ENCODE measurements at regions not wholly inside any gene's neighbourhood (a gene's known extent, or its start where the extent isn't known, plus 50 kb on each side); places are given as distances from the start of the nearest gene placed in this dataset.
"Not testable (repeated sequence)": the region's sequence is repeated elsewhere in the genome, so short reads cannot be mapped to it uniquely, and the experiment has no call there.

DNA sequence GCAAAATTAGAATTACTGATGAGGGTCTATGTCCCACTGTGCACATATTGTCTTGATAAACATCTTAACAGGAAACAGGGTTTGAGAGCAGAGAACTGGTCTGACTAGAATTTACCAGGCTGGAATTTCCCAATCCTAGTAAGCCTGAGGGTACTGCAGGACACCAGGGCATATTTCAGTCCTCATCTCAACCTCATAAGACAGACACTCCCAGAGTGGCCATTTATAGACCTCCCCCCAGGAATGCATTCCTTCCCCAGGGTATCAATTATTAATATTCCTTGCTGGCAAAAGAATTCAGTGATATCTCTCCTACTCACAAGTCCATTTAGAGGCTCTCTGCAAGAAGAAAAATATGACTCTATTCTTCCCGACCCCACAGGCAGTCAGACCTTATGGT lies 325.1 kb upstream of the KLF3 start:
- DNase-seq: not testable (repeated sequence)

DNA sequence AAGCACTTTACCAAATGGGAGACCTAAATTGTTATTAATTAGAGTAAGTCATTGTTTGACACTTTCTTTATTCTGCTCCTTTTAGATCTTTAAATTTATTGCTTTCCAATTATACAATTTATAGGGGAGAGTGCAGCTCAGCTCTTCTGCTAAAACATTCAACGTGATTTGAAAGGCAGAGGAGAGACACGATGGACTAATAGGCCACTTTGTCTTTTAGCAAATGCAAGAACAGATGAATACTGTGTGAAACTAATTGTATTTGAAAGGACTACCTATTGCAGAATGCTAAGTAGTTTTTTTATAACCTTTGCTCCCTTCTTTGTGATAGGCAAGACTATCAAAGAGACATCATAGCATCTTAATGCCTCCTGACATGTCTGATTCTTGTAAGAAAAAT lies 320.4 kb upstream of the KLF3 start:
- no peak for DNase-seq

DNA sequence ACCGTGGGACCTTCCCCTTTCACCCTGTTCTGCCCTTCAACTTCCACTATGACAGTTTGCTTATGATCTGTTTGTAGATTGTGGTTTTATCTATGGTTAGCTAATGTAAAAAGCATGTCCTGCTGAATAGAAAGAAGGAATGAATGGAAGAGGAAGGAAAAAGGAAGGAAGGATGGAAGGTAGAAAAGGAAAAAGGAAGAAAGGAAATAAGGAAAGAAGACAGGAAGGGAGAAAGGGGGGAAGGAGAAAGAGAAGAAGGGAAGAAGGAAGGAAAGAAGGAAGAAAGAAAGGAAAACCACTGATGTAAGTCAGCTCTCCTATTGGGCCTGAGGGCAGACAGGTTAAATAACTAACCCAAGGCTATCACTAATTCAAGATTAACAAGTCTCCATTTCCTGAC lies 319.1 kb upstream of the KLF3 start:
- DNase-seq: no peak

DNA sequence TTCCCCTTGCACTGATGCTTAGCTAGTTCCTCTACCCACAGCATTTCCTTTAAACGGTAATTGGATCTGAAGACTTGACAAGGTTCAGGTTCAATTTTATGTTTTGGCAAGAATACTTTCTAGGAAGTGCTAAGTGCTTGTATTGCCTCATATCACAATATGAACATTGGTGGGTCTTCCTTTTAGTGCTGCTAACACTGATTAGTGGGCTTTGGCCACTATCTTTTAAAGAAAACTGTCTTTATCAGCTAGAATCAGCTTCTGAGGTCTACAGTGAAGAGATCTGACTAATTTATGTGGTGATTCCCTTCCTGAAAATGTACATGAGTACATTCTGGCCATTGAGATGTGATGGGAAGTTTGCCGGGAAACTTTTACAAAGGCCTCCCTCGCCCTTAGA lies 316.7 kb upstream of the KLF3 start:
- no peak for DNase-seq

DNA sequence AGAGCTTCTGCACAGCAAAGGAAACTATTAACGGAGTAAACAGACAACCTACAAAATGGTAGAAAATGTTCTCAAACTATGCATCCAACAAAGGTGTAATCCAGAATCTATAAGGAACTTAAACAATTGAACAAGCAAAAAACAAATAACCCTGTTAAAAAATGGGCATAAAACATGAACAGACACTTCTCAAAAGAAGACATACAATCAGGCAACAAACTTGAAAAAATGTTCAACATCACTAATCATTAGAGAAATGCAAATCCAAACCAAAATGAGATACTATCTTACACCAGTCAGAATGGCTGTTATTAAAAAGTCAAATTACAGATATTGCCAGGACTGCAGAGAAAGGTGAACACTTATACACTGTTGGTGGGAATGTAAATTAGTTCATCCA lies 309.6 kb upstream of the KLF3 start:
- no peak for DNase-seq

DNA sequence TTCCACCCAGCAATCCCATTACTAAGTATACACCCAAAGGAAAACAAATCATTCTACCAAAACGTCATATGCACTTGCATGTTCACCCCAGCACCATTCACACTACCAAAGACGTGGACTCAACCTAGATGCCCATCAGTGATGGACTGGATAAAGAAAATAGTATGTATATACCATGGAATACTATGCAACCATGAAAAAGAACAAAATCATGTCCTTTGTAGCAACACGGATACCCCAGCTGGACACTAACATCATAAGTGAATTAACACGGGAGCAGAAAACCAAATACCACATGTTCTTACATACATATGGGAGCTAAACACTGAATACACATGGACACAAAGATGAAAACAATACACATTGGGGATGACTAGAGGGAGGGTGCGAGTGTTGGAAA lies 309.1 kb upstream of the KLF3 start:
- no peak for DNase-seq

DNA sequence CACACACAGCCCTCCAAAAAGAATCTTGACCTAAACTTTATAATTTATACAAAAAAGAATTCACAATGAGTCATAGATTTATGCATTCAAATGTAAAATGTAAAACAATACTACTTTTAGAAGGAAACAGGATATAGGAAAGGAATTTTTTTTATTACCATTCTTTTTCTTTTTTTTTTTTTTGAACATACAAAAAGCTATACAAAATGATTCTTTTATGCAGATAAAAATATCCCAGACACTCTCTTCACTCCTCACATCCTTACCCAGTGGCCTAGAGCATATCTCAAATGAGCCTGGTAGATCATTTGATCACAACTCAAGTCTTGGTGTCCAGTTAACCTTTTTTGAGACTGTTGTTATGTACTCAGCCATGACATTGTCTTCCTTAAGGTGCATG lies 307.3 kb upstream of the KLF3 start:
- DNase-seq: no peak

DNA sequence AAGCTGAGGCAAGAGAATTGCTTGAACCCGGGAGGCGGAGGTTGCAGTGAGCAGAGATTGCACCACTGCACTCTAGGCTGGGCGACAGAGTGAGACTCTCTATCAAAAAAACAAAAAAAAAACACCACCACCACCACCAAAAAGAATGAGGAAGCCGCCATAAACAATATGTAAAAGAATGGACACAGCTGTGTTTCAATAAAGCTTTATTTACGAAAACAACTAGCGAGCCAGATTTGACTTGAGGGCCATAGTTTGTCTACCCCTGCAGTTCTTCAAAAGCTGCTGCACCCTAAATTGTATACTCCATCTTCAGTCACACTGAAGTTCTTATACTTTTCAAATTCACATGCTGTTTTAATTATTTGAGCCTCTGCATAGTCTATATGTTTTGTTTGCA lies 306.5 kb upstream of the KLF3 start:
- no peak for DNase-seq

DNA sequence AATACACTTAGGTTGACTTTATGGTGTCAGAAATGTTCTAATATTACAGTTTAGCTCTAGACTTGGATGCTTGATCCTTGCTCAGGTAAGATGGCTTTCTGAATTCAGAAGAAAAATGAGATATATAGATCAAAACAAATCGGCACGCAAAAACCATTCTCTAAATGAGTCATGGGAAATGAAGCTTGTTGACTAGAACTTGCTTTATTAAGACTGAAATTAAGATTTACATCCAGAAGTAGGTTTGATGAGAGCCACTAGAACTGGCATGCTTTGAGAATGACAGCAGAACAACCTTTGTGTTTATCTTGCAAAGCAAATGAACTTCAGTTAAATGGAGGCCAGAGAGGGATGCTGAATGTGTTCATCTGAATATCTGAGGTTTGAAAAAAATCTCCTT lies 304.9 kb upstream of the KLF3 start:
- DNase-seq: no peak

DNA sequence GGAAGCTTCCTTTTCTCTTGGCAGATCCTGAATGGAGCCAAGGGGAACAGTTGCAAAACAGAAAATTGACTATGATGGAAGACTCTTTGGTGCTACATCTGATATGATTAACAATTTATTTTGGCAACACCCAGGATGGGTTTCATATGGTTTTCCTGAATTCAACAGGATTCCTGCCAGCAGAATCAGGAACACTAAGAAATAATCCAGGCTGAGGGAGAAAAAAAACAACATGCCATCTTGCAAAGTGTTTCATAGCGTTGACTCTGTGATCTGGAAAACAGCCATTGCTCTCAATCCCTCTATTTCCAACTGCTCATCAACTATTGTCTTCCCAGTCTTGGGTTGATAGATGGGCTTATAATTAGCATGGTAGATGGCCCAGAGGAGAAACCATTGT lies 303.8 kb upstream of the KLF3 start:
- no peak for DNase-seq

DNA sequence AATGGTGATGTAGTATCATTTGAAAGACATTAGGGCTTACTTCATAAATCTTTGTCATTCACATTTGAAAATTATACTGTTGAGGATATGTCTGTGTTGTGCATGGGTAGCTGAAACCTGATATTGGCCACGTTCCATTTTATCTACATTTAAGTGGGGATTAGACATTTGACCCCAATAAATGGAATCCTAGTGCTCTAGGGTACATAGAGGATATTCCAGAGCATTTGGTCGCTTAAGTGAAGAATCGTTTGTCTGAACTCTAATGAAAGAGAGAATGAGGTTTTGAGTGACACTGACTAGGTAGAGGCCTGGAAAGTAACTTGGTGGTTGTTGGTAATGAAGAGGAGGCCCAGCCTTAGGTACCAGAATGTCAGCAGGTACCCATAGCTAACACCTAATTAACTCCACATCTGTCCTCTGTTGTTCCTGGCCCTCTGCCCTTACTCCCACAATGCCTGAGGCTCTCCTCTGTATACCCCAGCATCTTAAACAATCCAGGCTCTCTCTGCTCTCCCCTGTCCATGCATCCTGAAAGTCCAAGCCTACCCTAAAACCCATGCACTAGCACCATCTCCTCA lies 299.5 kb upstream of the KLF3 start:
- DNase-seq: no peak

DNA sequence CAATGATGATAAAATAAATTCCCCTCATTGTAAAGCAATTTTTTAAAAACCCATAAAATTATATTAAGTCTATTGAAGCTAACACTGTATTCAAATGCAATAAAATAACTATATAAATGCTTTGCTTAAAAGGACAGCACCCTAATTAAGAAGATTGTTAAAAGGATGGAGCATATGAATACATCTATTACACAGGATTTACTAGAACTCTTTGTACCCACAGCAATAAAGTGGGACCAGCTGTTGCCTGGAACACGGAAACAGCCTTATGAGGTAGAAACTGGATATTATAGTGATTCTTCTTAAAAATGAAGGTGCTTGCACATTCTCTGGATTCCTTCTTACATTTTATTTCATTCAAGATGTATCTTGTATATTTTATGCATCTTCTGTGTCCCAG lies 298.7 kb upstream of the KLF3 start:
- DNase-seq: no peak

DNA sequence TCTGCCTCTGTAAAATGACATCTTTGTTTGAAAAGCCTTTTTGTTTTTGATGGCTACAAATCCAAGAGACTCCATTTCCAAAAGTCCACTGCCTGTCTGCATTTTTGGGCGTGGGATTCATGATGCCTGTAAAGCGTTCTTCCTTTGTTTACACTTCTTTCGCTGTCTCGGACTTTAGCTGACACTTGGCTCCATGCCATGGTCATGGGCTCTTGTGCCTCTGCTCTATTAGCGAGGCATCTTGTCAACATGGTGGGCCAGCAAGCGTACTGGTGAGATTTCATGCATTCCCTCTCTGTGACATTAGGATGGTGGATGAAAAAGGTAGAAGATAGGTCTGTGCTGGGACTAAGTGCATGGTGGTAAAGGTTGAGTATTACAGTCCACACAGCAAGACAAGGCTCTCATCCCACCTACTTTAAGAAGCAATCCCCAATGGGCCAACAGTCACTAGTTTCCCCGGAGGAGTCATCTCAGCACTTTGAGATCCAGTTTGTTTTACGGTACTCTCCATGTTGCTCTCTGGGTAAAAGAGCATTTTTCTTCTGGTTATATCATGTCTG lies 298.2 kb upstream of the KLF3 start:
- peak; percentile 50 for DNase-seq

DNA sequence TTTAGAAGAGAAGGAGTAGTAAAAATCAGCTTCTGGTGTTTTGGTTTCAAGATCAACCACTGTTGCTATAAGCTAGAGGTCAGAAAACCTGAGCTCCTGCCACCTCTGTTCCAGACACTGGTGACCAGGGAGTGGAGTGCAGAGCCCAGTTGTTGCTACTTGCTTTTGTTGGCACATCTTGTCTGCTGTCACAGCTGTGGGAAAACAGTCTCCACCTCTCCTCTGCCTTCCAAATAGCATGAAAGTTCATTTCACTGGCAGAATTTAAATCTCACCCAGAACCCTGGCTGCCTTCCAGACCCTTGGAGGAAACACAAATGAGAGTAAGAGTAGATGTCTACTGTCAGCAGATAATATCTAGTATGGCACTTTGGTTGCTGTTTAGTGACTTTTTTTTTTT lies 297.5 kb upstream of the KLF3 start:
- peak; percentile 86 for DNase-seq

DNA sequence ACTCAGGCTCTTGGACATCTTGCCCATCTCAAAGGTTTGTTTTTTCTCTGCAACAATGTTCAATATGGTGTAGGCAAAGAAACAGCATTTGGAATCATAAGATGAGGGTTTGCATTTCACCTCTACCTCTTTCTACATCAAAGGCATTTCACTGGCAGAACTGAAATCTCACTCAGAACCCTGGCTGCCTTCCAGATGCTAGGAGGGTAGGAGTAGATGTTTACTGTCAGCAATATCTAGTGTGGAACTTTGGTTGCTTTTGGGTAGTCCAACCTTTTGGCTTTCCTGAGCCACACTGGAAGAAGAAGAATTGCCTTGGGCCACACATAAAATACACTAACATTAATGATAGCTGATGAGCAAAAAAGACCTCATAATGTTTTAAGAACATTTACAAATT lies 297.0 kb upstream of the KLF3 start:
- DNase-seq: no peak

DNA sequence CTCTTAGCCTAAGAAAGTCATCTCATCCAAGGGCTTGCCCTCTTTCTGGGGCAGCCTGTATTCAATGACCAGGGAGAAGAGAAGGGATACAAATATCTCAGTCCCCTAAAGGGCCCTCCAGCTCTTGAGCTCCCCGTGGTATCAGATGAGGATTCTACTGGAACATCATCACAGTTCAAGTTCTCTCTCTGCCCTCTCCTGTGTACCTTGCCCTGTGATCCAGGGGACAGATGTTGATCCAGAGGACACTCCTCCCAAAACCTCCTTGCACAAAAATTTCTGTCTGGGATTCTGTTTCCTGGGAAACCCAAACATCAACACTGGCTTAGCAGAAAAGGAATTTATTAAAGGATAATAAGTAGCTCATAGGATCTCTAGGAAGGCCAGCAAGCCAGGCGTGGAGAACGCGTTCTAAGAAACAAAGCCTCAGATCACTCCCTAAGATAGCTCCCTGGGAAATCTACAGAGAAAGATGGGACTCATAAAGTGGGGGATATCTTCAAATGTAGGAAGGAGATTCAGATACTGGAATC lies 296.3 kb upstream of the KLF3 start:
- peak; percentile 52 for DNase-seq

DNA sequence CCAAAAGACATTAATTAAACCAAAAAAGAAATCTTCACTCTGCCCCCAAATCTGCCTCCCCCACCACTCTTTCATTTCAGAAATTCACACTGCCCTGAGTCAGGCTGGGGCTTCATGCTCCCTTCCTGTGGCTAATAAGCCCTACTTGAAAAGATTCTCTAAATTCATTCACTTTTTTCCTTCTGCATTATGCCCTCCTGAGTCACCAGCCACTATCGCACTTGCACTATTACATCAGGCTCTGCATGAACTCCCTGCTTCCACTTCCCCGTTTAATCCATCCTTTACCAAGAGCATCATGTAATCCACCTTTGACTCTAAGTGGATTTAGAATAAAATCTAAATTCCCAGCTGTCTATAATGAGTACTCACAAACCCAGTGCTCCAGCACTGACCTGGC lies 295.4 kb upstream of the KLF3 start:
- no peak for DNase-seq

DNA sequence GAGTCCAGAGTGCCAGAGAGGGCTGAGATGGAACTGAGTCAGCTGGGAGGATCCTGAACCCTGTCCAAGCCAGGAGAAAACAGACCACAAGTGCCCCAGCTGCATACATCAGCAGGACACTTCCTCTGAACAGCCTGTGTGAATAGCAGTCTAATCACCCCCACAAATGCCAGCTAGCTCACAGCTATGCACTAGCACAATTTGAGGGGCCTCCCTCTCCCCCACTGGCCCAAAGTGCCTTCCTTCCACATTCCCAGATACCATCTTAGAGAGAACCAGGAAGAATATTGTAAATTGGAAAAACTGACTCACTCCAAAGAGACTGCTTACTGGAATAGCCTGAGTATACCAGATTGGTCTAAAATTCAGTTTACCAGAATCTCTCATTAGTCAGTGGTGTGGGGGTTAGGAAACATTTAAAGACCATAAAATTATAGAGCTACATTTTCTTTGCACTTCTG lies 292.6 kb upstream of the KLF3 start:
- no peak for DNase-seq

DNA sequence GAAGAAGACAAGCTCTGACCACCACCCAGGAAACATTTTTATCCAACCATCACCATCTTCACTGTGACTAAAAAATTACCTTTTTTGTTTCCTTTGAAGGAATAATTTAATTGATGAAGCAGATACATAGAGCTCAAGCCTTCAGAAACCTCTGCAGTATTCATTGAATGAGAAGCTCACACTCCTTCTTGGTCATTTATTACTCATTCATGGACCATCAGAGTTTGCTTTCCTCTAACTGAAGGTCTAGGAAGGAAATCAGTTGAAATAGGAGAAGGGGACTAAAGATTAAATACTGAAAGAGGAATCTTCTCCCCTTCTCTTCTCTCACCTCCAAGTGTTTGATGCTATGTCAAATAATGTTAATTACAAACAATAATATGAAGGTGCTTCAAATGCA lies 290.6 kb upstream of the KLF3 start:
- no peak for DNase-seq

DNA sequence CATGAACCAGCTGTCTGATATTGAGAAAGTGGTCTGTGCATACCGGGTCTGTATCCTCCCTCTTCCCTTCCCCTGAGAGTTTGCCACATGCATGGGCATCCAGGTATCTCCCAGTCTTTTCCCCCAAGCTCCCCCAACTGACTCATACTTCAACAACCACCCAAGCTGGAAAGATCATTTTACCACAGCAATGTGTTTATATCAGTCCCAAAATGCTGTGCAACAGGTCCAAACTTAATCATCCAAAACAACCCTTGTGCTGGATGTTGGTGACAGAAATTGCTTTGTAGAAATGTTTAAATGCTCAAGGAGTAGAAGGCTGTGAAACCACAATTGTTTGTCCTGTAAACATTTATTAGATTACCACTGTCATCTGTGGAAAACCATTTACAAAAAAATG lies 286.8 kb upstream of the KLF3 start:
- no peak for DNase-seq

DNA sequence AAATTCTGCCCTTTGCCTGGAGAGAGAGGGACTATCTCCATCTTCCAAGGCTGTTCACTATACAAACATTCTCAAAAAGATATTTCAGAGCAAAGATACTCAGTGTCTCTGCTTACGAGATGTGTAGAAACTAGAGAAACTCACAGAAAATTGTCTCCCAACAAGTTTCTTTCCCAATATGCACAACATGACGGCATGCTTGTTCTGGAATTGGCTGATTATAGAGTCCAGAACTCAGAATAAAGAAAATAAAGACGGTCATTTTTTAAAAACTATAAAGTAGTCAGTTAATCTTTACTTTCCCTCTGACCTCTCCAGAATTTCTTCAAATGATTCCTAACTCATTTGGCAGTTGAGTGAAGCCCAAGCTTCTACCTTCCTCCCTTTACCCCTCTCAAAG lies 285.5 kb upstream of the KLF3 start:
- DNase-seq: no peak

DNA sequence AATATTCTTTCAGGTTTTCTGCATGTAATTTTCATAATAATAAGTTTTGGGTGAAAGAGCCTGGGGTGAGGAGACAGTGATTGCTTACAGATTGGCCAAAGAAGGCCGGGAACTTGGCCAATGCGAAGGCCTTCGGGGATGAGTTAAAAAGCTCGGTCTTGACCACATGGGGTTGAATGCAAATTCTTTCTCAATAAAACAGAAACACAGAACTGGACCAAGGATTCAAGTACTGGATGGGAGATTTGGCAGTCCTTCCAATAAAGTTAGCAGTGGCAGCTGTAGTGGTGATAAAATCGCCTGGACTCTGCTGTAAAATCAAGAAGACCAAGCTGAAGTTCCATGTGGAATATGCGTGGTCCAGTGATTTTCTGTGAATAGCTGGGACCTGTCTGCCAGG lies 282.2 kb upstream of the KLF3 start:
- DNase-seq: peak; percentile 43

DNA sequence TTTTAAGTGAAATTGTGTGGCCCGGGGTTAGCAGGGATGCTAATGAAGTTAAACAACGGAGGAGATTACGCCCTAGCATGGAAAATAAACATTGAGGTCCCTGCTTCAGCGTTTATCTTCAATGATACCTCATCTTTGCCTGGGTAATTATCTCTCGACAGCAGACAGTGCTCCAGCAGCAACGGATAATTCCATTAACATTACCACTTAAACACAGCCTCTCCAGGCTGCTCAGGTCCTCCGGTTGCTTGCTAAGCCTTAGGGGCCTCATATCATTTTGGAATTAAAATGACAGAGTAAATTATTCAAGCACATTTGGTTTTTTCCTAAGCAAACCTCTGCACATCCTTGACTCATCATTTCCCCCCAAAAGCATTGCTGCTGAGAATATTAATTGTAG lies 281.5 kb upstream of the KLF3 start:
- no peak for DNase-seq

DNA sequence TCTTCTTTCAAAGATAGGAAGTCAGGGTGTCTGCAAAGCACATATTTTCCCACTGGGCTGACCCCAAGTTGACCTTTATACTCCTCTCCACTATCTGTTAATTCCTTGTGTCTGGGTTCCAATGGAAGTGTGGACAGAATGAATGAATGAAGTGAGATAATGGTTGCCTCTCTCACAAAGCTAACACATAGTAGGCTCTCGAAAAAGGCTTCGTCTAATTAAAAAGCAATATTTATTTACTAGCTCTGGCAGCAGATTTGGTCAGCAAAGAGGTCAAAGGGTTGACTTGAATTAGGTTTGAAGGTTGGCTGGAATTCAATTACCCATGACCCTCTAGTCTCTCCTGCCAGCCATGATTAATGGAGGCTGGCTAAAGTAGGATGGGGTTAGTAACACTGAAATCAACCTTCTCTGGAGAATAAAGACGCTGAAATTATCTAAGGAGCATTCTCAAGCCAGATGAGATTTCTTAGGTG lies 280.3 kb upstream of the KLF3 start:
- no peak for DNase-seq
